Nephron (organoid): ENCODE measurements at regions not wholly inside any gene's neighbourhood (a gene's known extent, or its start where the extent isn't known, plus 50 kb on each side); places are given as distances from the start of the nearest gene placed in this dataset.

ENCODE experiments used
- H3K27ac Mint-ChIP-seq, 3 experiments: 2 replicates each; pipeline ENCODE4 v1.8.0; 2020; ENCODE audit warnings: mixed read lengths in 3 of 3, mild to moderate bottlenecking in 2 of 3, moderate library complexity in 1 of 3
- H3K27me3 Mint-ChIP-seq: 2 replicates; pipeline ENCODE4 v1.8.0; 2021; ENCODE audit warnings: low read depth, mild to moderate bottlenecking, moderate library complexity, mixed read lengths
- H3K36me3 Mint-ChIP-seq: 2 replicates; pipeline ENCODE4 v1.8.0; 2020; ENCODE audit warnings: low read depth, mixed read lengths
- H3K4me1 Mint-ChIP-seq: 2 replicates; pipeline ENCODE4 v1.8.0; 2020; ENCODE audit warnings: mixed read lengths
- H3K4me3 Mint-ChIP-seq, 3 experiments: 2 replicates each; pipeline ENCODE4 v1.8.0; 2020; ENCODE audit warnings: mild to moderate bottlenecking in 3 of 3, mixed read lengths in 3 of 3, moderate library complexity in 2 of 3
- H3K9me3 Mint-ChIP-seq: 2 replicates; pipeline ENCODE4 v1.8.0; 2020; ENCODE audit warnings: mixed read lengths
- CTCF ChIP-seq, 3 experiments: fragments of 200-600 bp; sonication (generic); IDR thresholded peaks; one replicate each; pipeline ENCODE4 v1.5.0; 2021; ENCODE audit warnings: antibody characterized with exemption in 3 of 3; ENCODE audit not compliant: unreplicated experiment in 3 of 3

GRCh38 chrX:872090-872489 is 241.5 kb downstream of the SHOX start:
- no peak for TF ChIP-seq CTCF (IDR thresholded peaks at IDR 0.05; ENCODE audit: unreplicated experiment in 3 of 3)
- Mint-ChIP-seq H3K27ac (no peak overlapping the region), H3K27me3 (peaks cover 11% of the 10 kb centered on the region), H3K36me3 (peaks cover 5% of the 10 kb centered on the region), H3K4me3 (no peak overlapping the region), H3K4me1 (peaks cover 17% of the 10 kb centered on the region), H3K9me3 (peaks cover 6% of the 10 kb centered on the region)

- Mint-ChIP-seq H3K27ac (no peak overlapping the region), H3K9me3 (peaks cover 6% of the 10 kb centered on the region), H3K27me3 (peaks cover 11% of the 10 kb centered on the region), H3K4me1 (peaks cover 17% of the 10 kb centered on the region), H3K36me3 (peaks cover 5% of the 10 kb centered on the region), H3K4me3 (no peak overlapping the region)
- TF ChIP-seq CTCF (IDR thresholded peaks at IDR 0.05; ENCODE audit: unreplicated experiment in 3 of 3), result no peak
These were observed 241.0 kb downstream of the SHOX start for GRCh38 chrX:871626-872025.

DNA sequence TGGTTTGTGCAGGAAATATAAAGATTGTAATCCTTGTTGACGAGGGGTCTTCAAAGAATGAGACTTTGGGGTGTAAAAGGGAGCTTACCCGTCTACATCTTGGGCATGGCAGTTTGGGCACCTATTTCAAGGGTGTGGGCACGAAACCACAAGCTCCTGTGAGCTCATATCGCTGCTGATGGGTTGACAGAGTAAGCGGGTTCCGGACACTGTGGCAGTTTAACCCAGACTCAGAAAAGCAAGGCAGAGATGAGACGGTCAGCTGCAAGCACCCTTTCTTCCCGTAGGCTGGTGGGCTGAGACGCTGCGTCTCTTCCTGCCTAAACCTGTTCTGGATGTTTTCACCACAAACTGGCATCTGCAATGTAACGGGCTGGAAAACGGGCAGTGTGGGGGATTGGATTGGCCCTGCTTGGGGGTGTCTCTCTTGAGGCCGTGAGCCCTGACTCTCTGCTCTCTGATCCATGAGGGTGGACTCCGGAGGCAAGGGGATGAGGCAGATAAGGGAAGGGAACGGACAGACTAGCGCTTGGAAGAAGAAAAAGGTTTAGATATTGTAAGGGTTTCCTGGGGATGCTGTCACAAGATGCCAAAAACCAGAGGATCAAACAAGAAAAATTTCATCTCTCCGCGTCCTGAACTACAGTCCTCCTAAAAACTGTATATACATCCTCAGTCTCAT is 237.5 kb downstream of the SHOX start:
- peaks cover 12% of the 10 kb centered on the region for H3K4me1 Mint-ChIP-seq
- TF ChIP-seq CTCF (IDR thresholded peaks at IDR 0.05; ENCODE audit: unreplicated experiment in 3 of 3), result no peak
- H3K4me3 Mint-ChIP-seq, result peak overlapping the region in 1 of 3 experiments; percentile 43
- H3K27ac Mint-ChIP-seq, result peak overlapping the region in 2 of 3 experiments; percentile 40 to 71
- peaks cover 6% of the 10 kb centered on the region for H3K9me3 Mint-ChIP-seq
- H3K27me3 Mint-ChIP-seq, result peaks cover 11% of the 10 kb centered on the region
- H3K36me3 Mint-ChIP-seq, result peaks cover 5% of the 10 kb centered on the region

GRCh38 chrX:867502-867901 is 236.9 kb downstream of the SHOX start:
- Mint-ChIP-seq H3K4me1 (peaks cover 12% of the 10 kb centered on the region), H3K27ac (peak overlapping the region in 2 of 3 experiments; percentile 40 to 71), H3K4me3 (peak overlapping the region in 1 of 3 experiments; percentile 43), H3K9me3 (peaks cover 6% of the 10 kb centered on the region), H3K36me3 (peaks cover 5% of the 10 kb centered on the region), H3K27me3 (peaks cover 11% of the 10 kb centered on the region)
- no peak for TF ChIP-seq CTCF (IDR thresholded peaks at IDR 0.05; ENCODE audit: unreplicated experiment in 3 of 3)

DNA sequence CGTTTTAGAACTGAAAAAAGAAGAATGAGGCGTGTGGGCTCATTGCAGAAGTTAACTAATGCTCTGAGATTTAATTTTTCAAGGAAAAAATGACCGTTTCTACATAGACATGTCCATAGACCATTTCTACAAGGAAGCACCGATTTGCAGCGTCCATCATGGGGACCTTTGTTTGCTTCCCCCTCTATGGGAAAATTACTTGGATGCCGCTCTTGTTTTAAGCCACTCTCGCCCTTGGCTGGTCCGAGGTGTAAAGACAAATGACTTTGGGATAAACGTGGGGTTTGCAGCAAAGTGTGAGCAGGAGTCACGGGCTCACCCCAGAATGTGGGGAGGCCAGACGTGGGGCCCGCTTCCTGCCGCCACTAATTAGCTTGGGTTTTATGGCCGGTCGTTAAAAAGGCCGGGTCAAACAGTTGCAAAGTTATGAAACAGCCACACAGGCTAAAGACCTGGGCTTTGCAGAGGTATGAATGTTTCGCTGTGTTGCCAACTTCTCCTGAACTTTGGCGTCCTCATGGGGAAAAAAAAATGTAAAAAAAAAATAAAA is 235.9 kb downstream of the SHOX start:
- H3K9me3 Mint-ChIP-seq, result no peaks in the 10 kb centered on the region

More for the DNA sequence above, 235.9 kb downstream of the SHOX start:
- no peak overlapping the region for H3K4me3 Mint-ChIP-seq
- peaks cover 18% of the 10 kb centered on the region for H3K4me1 Mint-ChIP-seq
- TF ChIP-seq CTCF (IDR thresholded peaks at IDR 0.05; ENCODE audit: unreplicated experiment in 3 of 3), result no peak
- H3K27ac Mint-ChIP-seq, result no peak overlapping the region
- H3K36me3 Mint-ChIP-seq, result no peaks in the 10 kb centered on the region
- H3K27me3 Mint-ChIP-seq, result peaks cover 16% of the 10 kb centered on the region
